ENCODE measurements at regions not wholly inside any gene's neighbourhood (a gene's known extent, or its start where the extent isn't known, plus 50 kb on each side); places are given as distances from the start of the nearest gene placed in this dataset.
A peak's percentile ranks its signal among the peaks of the same experiment; 100 is the strongest.

- ATAC-seq (no peak), DNase-seq (no peak)
- H3K4me1 Mint-ChIP-seq: no peaks in the 10 kb centered on the region
- POLR2A ChIA-PET: no interaction called here
- peaks cover 0 to 4% (median 0%) of the 10 kb centered on the region in 5 donors for H3K27me3 Mint-ChIP-seq
- H3K9me3 Mint-ChIP-seq: peaks cover 0 to 2% (median 0%) of the 10 kb centered on the region in 9 donors
- H3K36me3 Mint-ChIP-seq: no peaks in the 10 kb centered on the region
- no peak overlapping the region for H3K4me3 Mint-ChIP-seq
- H3K27ac Mint-ChIP-seq: no peak overlapping the region
Measured at GRCh38 chr5:168064933-168065622, 226.4 kb upstream of the WWC1 start.

DNA sequence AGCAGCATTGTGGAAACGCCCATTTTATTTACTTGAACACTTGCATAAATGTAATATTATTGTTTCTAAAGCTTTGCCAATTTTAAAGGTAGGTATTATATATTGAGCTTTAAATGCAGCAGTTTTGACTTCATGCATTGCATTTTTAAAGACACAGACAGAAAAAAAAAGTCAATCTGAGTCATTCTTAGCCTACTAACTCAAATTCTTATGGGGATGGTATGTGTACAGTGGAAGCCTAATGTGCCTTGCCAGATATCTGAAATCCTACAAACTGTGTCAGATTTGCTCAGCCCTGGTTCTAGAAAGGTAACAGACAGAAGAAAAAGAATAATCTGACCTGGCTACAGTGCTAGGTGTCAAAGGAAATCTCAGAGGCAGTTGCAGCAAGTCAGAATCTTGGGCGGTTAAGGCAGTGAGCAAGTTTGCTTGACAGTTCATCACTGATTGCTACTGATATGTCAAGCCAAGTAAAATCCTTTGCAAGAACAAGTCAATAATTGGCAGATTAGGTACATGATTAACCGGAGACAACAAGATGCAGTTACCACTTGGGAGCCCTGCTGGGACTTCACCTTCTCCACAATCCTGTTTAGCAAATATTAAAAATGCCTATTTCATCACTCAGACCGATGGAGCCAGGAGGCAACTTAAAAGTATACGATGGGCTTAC, 224.8 kb upstream of the WWC1 start:
- Mint-ChIP-seq H3K36me3 (no peaks in the 10 kb centered on the region), H3K4me3 (no peak overlapping the region), H3K9me3 (no peaks in the 10 kb centered on the region), H3K4me1 (no peaks in the 10 kb centered on the region), H3K27ac (no peak overlapping the region), H3K27me3 (peaks cover 0 to 4% (median 0%) of the 10 kb centered on the region in 5 donors)
- ATAC-seq: no peak
- POLR2A ChIA-PET: no interaction called here
- DNase-seq: no peak

- H3K9me3 Mint-ChIP-seq: peaks cover 0 to 2% (median 0%) of the 10 kb centered on the region in 9 donors
- H3K27ac Mint-ChIP-seq: no peak overlapping the region
- H3K27me3 Mint-ChIP-seq: peaks cover 0 to 3% (median 0%) of the 10 kb centered on the region in 5 donors
- POLR2A ChIA-PET: no interaction called here
- ATAC-seq (no peak), DNase-seq (no peak)
- H3K4me1 Mint-ChIP-seq: peaks cover 0 to 2% (median 1%) of the 10 kb centered on the region in 4 donors
- H3K36me3 Mint-ChIP-seq: no peaks in the 10 kb centered on the region
- no peak overlapping the region for H3K4me3 Mint-ChIP-seq
Measured at GRCh38 chr5:168070761-168071160, 220.7 kb upstream of the WWC1 start.

GRCh38 chr5:168072665-168073064, 218.8 kb upstream of the WWC1 start:
- no peak for ATAC-seq
- Mint-ChIP-seq H3K4me1 (peaks cover 0 to 2% (median 1%) of the 10 kb centered on the region in 4 donors), H3K4me3 (no peak overlapping the region), H3K27ac (no peak overlapping the region), H3K27me3 (peaks cover 0 to 3% (median 0%) of the 10 kb centered on the region in 5 donors), H3K9me3 (peaks cover 0 to 3% (median 0%) of the 10 kb centered on the region in 9 donors), H3K36me3 (no peaks in the 10 kb centered on the region)
- POLR2A ChIA-PET: no interaction called here
- DNase-seq: no peak

GRCh38 chr5:168073311-168073710, 218.1 kb upstream of the WWC1 start:
- H3K4me1 Mint-ChIP-seq: peaks cover 0 to 2% (median 1%) of the 10 kb centered on the region in 4 donors
- POLR2A ChIA-PET: no interaction called here
- ATAC-seq (peak in 1 of 2 donors; percentile 5), DNase-seq (no peak)
- H3K36me3 Mint-ChIP-seq: no peaks in the 10 kb centered on the region
- H3K27ac Mint-ChIP-seq: no peak overlapping the region
- no peaks in the 10 kb centered on the region for H3K27me3 Mint-ChIP-seq
- H3K9me3 Mint-ChIP-seq: peaks cover 0 to 3% (median 0%) of the 10 kb centered on the region in 9 donors
- H3K4me3 Mint-ChIP-seq: no peak overlapping the region

- POLR2A ChIA-PET: no interaction called here
- Mint-ChIP-seq H3K27ac (no peak overlapping the region), H3K36me3 (no peaks in the 10 kb centered on the region), H3K4me1 (peaks cover 0 to 2% (median 1%) of the 10 kb centered on the region in 4 donors), H3K9me3 (peaks cover 0 to 3% (median 0%) of the 10 kb centered on the region in 9 donors), H3K4me3 (no peak overlapping the region), H3K27me3 (no peaks in the 10 kb centered on the region)
- no peak for DNase-seq
- no peak for ATAC-seq
Measured at GRCh38 chr5:168073991-168074800, 217.2 kb upstream of the WWC1 start.

- no peak overlapping the region for H3K4me3 Mint-ChIP-seq
- H3K4me1 Mint-ChIP-seq: peaks cover 0 to 2% (median 1%) of the 10 kb centered on the region in 4 donors
- ATAC-seq (no peak), DNase-seq (no peak)
- H3K27ac Mint-ChIP-seq: no peak overlapping the region
- no peaks in the 10 kb centered on the region for H3K36me3 Mint-ChIP-seq
- POLR2A ChIA-PET: no interaction called here
- H3K9me3 Mint-ChIP-seq: peaks cover 0 to 6% (median 2%) of the 10 kb centered on the region in 9 donors
- no peaks in the 10 kb centered on the region for H3K27me3 Mint-ChIP-seq
Measured at GRCh38 chr5:168075387-168075786, 216.1 kb upstream of the WWC1 start.

GRCh38 chr5:168076561-168076991, 214.9 kb upstream of the WWC1 start:
- Mint-ChIP-seq H3K4me1 (peaks cover 0 to 2% (median 1%) of the 10 kb centered on the region in 4 donors), H3K36me3 (no peaks in the 10 kb centered on the region), H3K9me3 (peaks cover 0 to 17% (median 4%) of the 10 kb centered on the region in 9 donors), H3K4me3 (no peak overlapping the region), H3K27ac (no peak overlapping the region), H3K27me3 (no peaks in the 10 kb centered on the region)
- ATAC-seq (no peak), DNase-seq (no peak)
- POLR2A ChIA-PET: no interaction called here

- H3K27me3 Mint-ChIP-seq: peaks cover 0 to 17% (median 8%) of the 10 kb centered on the region in 5 donors
- DNase-seq (no peak), ATAC-seq (no peak)
- POLR2A ChIA-PET: no interaction called here
- H3K4me3 Mint-ChIP-seq: no peak overlapping the region
- H3K36me3 Mint-ChIP-seq: no peaks in the 10 kb centered on the region
- H3K27ac Mint-ChIP-seq: no peak overlapping the region
- no peaks in the 10 kb centered on the region for H3K4me1 Mint-ChIP-seq
- peaks cover 0 to 15% (median 3%) of the 10 kb centered on the region in 9 donors for H3K9me3 Mint-ChIP-seq
Measured at GRCh38 chr5:168085261-168086031, 206.0 kb upstream of the WWC1 start.

DNA sequence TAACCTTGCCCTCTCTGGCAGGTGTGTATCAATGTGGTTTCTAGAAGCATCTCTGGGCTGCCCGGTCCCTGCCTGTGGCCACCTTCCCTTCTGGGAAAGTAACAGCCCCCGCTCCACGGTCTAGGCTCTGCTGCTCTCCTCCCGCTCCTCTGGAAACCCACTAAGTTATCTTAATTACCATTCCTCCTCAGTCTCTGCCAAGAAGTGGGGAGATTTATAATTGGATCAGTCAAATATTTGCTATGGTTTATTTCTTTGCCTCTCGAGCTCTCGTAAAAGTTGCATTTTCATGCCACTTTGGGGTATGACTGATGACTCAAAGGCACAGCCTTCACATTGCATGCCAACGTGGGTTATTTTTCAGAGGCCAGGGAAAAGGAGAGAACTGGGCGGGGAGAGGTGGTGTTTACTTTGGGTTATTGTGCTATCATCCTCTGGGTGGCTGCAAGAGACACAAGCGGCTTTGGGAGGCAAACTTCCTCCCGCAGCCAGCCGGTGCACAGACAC, 205.3 kb upstream of the WWC1 start:
- H3K9me3 Mint-ChIP-seq: peaks cover 0 to 12% (median 3%) of the 10 kb centered on the region in 9 donors

GRCh38 chr5:168086746-168087145, 204.7 kb upstream of the WWC1 start:
- Mint-ChIP-seq H3K4me3 (no peak overlapping the region), H3K4me1 (no peaks in the 10 kb centered on the region), H3K27me3 (peaks cover 0 to 17% (median 8%) of the 10 kb centered on the region in 5 donors), H3K9me3 (peaks cover 0 to 12% (median 2%) of the 10 kb centered on the region in 9 donors), H3K36me3 (no peaks in the 10 kb centered on the region), H3K27ac (no peak overlapping the region)
- DNase-seq (no peak), ATAC-seq (no peak)
- POLR2A ChIA-PET: no interaction called here

More for the DNA sequence above, 205.3 kb upstream of the WWC1 start:
- H3K27ac Mint-ChIP-seq: no peak overlapping the region
- POLR2A ChIA-PET: no interaction called here
- ATAC-seq (no peak), DNase-seq (no peak)
- no peaks in the 10 kb centered on the region for H3K4me1 Mint-ChIP-seq
- H3K4me3 Mint-ChIP-seq: no peak overlapping the region
- H3K27me3 Mint-ChIP-seq: peaks cover 0 to 17% (median 8%) of the 10 kb centered on the region in 5 donors
- no peaks in the 10 kb centered on the region for H3K36me3 Mint-ChIP-seq
